ENCODE measurements at regions not wholly inside any gene's neighbourhood (a gene's known extent, or its start where the extent isn't known, plus 50 kb on each side); places are given as distances from the start of the nearest gene placed in this dataset.
"Not testable (repeated sequence)": the region's sequence is repeated elsewhere in the genome, so short reads cannot be mapped to it uniquely, and the experiment has no call there.

DNA sequence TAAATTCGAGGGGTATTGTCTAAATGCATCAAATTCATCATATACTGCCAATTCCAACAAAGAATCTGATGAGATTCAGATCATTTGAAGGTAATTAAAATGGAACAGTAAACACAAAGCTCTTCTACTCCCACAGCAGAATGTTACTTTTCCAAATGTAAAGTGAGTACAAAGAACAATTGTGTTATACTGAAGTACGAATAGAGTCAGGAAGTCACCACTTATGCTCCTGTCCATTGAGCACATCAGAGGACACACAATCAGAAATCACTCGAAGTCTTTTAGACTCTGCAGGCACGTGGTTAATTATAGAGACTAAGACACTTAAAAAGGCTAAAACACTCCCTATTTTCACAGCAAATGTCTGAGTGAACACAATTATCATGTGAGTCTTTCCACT, 388.5 kb upstream of the MIS18BP1 start:
- no peaks in the 10 kb centered on the region for H3K4me1 ChIP-seq
- H3K36me3 ChIP-seq (replicated peaks in 1 of 2; ENCODE audit: insufficient read depth in 1 of 2, low read depth in 2 of 2): no peaks in the 10 kb centered on the region
- no peak overlapping the region for H3K4me3 ChIP-seq
- 12 to 16% methylated on average over 4 of the region's 4 CpGs for WGBS, 2 donors
- H3K27ac ChIP-seq: no peak overlapping the region
- intact Hi-C loops (cut with DNase I): no loop called here
- no peak for TF ChIP-seq POLR2A (IDR thresholded peaks at IDR 0.05)
- TF ChIP-seq, protein P1, sequence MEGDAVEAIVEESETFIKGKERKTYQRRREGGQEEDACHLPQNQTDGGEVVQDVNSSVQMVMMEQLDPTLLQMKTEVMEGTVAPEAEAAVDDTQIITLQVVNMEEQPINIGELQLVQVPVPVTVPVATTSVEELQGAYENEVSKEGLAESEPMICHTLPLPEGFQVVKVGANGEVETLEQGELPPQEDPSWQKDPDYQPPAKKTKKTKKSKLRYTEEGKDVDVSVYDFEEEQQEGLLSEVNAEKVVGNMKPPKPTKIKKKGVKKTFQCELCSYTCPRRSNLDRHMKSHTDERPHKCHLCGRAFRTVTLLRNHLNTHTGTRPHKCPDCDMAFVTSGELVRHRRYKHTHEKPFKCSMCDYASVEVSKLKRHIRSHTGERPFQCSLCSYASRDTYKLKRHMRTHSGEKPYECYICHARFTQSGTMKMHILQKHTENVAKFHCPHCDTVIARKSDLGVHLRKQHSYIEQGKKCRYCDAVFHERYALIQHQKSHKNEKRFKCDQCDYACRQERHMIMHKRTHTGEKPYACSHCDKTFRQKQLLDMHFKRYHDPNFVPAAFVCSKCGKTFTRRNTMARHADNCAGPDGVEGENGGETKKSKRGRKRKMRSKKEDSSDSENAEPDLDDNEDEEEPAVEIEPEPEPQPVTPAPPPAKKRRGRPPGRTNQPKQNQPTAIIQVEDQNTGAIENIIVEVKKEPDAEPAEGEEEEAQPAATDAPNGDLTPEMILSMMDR (IDR thresholded peaks at IDR 0.05): no peak
- ATAC-seq (no peak), DNase-seq (no peak)
- no peaks in the 10 kb centered on the region for H3K27me3 ChIP-seq
- H3K9me3 ChIP-seq: no peaks in the 10 kb centered on the region

DNA sequence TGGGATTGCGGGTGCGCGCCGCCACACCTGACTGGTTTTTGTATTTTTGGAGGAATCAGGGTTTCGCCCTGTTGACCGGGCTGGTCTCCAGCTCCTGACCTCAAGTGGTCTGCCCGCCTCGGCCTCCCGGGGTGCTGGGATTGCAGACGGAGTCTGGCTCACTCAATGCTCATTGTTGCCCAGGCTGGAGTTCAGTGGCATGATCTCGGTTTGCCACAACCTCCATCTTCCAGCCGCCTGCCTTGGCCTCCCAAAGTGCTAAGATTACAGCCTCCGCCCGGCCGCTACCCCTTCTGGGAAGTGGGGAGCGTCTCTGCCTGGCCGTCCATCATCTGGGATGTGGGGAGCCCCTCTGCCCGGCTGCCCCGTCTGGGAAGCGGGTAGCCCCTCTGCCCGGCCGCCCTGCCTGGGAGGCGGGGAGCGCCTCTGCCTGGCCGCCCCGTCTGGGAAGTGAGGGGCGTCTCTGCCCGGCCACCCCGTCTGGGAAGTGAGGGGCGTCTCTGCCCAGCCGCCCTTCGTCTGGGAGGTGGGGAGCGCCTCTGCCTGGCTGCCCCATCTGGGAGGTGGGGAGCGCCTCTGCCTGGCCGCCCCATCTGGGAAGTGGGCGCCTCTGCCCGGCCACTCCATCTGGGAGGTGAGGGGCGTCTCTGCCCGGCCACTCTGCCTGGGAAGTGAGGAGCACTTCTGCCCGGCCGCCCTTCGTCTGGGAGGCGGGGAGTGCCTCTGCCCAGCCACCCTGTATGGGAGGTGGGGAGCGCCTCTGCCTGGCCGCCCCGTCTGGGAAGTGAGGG, 381.8 kb upstream of the MIS18BP1 start:
- DNase-seq, H3K9me3 ChIP-seq: not testable (repeated sequence)
- WGBS, 2 donors: 86 to 93% methylated on average over 32 to 33 of the region's 46 CpGs

DNA sequence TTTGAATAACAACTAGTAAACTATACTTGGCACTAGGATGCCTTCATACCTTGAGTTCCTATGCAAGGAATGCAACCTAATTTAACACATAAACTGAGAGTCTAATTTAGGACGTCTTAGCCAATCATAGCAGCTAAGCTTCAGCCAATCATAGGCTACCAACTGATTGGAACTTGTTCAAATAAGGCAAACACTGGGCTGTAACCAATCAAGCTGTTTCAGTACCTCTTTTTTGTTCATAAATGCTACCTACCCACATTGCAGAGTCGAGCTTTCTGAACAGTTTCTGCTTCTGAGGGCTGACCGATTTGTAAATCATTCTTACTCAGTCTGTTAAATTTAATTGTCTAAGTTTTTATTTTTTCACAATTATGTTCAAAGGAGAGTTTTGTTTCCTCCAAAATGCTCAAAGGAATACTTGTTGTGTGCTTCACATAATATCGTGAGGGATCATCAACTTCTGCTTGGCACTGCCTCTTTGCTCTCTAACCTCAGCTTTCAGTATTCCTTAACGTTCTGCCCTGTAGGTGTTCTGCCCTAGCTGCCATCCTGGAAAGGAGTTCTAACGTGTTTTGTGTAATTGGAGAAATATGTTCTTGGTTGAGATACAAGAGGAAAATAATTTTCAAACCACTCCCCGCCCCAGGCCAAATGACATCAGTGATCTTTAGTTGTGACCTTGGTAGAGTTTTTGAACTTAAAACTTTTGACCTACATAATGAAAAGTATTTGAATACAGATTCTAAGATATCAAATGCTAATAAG, 380.4 kb upstream of the MIS18BP1 start:
- Histone ChIP-seq H3K27me3 (no peaks in the 10 kb centered on the region), H3K9me3 (no peaks in the 10 kb centered on the region), H3K4me1 (no peaks in the 10 kb centered on the region), H3K4me3 (no peak overlapping the region), H3K27ac (no peak overlapping the region), H3K36me3 (replicated peaks in 1 of 2; ENCODE audit: insufficient read depth in 1 of 2, low read depth in 2 of 2) (no peaks in the 10 kb centered on the region)
- DNase-seq (no peak), ATAC-seq (no peak)
- intact Hi-C loops (cut with DNase I): no loop called here
- no peak for TF ChIP-seq POLR2A (IDR thresholded peaks at IDR 0.05)
- TF ChIP-seq, protein P1 (IDR thresholded peaks at IDR 0.05): no peak
- 53 to 54% methylated on average over 7 of the region's 7 CpGs for WGBS, 2 donors

More for the DNA sequence above, 381.8 kb upstream of the MIS18BP1 start:
- intact Hi-C loops (cut with DNase I); H3K27ac ChIP-seq; H3K4me1 ChIP-seq; H3K4me3 ChIP-seq; H3K27me3 ChIP-seq; ATAC-seq; H3K36me3 ChIP-seq (replicated peaks in 1 of 2; ENCODE audit: insufficient read depth in 1 of 2, low read depth in 2 of 2): not testable (repeated sequence)

DNA sequence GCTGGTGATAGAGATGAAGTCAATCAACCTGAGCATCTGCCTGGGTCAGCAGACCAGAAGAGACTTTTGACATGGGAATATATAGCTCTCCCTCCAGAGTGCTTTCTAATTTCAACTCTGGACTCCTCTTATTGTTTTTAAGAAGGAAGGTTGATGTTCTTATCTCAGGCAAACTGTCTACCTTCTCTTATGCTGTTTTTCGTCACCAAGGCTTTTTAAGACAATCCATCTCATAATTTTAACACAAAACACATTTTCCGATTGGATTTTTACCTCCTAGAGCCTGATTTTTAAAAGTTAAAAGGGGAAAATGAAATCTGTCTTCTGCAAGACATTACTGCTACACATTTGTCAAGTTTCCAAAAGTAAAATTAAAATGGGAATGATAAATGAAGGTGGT, 368.7 kb upstream of the MIS18BP1 start:
- Histone ChIP-seq H3K27ac (no peak overlapping the region), H3K36me3 (replicated peaks in 1 of 2; ENCODE audit: insufficient read depth in 1 of 2, low read depth in 2 of 2) (no peaks in the 10 kb centered on the region), H3K27me3 (no peaks in the 10 kb centered on the region), H3K9me3 (no peaks in the 10 kb centered on the region), H3K4me1 (no peaks in the 10 kb centered on the region), H3K4me3 (no peak overlapping the region)
- WGBS, 2 donors: 23 to 25% methylated on average over 2 of the region's 2 CpGs
- intact Hi-C loops (cut with DNase I): no loop called here
- DNase-seq (no peak), ATAC-seq (no peak)
- TF ChIP-seq POLR2A (IDR thresholded peaks at IDR 0.05): no peak
- TF ChIP-seq, protein P1 (IDR thresholded peaks at IDR 0.05): no peak

DNA sequence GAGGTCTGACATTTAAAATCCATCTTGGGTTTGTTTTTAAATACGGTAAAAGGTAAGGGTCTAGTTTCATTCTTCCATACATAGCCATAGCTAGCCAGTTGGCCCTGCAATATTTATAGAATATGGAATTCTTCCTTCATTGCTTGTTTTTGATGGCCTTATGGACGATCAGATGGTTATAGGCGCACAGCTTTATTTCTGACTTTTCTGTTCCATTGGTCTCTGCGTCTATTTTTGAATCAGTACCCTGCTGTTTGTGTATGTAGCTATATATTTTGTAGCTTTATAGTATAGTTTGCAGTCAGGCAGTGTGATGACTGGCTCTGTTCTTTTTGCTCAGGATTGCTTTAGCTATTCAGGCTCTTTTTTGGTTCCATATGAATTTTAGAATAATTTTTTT, 366.8 kb upstream of the MIS18BP1 start:
- 72 to 79% methylated on average over 4 of the region's 4 CpGs for WGBS, 2 donors
- Histone ChIP-seq H3K4me3 (no peak overlapping the region), H3K4me1 (no peaks in the 10 kb centered on the region), H3K27ac (no peak overlapping the region), H3K27me3 (no peaks in the 10 kb centered on the region), H3K36me3 (replicated peaks in 1 of 2; ENCODE audit: insufficient read depth in 1 of 2, low read depth in 2 of 2) (no peaks in the 10 kb centered on the region), H3K9me3 (no peaks in the 10 kb centered on the region)
- TF ChIP-seq, protein P1 (IDR thresholded peaks at IDR 0.05): no peak
- no peak for TF ChIP-seq POLR2A (IDR thresholded peaks at IDR 0.05)
- intact Hi-C loops (cut with DNase I): no loop called here
- no peak for DNase-seq
- no peak for ATAC-seq
